Activated CD4-positive, alpha-beta T cell treated with anti-CD3 and anti-CD28 coated beads, Interleukin-2, amount 50 U/mL, for 4 hours (primary cell): ENCODE measurements at regions not wholly inside any gene's neighbourhood (a gene's known extent, or its start where the extent isn't known, plus 50 kb on each side); places are given as distances from the start of the nearest gene placed in this dataset.

Experiments used
- DNase-seq, 2 experiments: peaks; one replicate each; pipeline ENCODE4 v3.0.0-alpha.2; 2020

DNA sequence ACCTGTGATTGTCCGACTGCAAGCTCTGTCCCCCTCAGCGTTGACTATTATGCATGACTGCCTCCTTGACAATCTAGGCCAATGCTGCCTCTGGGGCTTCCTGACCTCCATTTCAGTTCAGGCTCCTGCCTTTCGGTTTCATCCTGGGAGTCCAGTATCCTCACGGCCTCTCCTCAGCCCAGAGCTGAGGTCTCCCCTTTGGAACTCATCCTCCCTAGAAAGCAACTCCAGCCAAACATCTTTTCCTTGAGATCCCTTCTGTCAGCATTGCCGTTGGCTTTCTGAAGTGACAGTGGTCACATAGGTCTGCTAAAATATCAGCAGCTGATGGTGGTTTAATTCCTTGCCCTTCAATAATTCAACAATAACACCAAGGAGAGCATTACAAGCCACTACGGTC is 519.1 kb upstream of the NBEA start:
- DNase-seq: no peak

GRCh38 chr13:34425327-34425949 is 516.6 kb upstream of the NBEA start:
- DNase-seq: no peak

DNA sequence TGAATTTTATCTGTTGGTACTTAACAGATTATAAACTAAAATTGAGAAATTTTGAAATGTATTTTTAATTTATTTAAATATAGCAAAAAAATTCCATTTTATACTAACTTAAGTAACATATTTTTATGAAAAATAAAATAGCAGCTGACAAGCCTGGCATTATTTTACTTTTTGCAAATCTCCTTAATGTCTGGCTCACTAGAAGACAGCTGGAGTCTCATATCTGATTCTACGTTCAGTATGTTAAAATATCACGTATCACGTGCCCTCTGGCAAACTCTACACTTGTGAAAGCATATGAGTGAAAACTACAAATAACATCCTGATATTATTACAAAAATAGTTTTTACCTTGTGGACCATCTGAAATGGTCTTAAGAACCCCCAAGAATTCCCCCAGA is 513.2 kb upstream of the NBEA start:
- DNase-seq: no peak

GRCh38 chr13:34430294-34430693 is 511.8 kb upstream of the NBEA start:
- DNase-seq: no peak

DNA sequence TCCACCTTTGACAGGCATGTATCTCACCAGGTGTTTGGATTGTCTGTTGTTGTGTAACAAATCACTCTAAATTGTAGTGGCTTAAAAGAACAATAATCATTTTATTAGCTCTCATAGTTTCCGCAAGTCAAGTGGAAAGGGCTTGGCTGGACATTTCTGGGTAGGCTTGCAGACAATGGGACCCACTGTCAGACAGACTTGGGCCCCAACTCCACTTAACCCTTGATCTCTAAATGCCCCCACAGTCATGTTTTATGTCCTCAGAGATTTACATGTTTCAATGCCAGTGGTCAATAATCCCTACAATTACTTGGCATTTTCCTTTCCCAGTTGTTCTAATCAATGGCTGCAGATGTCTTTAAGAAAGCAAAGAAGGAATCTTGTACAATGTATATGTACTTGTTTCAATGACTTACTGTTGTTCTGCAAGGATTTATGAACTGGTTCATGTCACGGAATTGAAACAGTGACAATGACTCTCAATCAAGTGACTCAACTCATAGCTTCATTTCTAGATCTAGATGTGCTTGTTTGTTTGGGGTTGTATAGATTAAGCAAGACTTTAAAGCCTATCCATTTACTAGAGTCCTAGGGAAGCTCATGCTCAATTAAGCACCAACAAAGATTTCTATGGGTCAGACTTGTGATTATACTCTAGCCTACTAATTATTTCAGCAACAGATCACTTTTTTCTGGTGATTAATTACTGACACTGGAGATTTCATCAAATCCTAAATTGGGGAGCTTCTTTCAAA is 510.1 kb upstream of the NBEA start:
- DNase-seq: no peak

GRCh38 chr13:34435338-34435737 is 506.7 kb upstream of the NBEA start:
- no peak for DNase-seq

- no peak for DNase-seq
Measured at GRCh38 chr13:34437873-34438272, 504.2 kb upstream of the NBEA start.

DNA sequence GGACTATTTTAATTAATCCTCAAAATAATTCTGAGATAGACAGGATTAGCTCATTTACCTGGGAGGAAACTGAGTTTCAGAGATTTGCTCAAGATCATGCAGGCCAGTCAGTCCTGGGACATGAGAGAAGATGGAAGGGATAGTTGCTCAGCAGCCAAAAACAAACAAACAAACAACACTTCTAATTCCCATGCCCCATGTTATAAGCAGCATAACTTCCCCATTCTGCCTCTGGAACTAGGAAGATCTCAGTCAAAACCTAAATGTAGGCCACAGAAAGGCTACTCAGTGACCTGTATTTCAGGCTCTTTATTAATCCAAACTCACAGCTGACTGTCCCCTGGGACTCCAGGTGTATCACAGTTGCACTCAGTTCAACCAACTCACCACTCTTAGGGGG is 489.2 kb upstream of the NBEA start:
- DNase-seq: no peak

GRCh38 chr13:34458756-34459715 is 483.0 kb upstream of the NBEA start:
- no peak for DNase-seq

GRCh38 chr13:34459856-34460255 is 482.2 kb upstream of the NBEA start:
- DNase-seq: no peak

DNA sequence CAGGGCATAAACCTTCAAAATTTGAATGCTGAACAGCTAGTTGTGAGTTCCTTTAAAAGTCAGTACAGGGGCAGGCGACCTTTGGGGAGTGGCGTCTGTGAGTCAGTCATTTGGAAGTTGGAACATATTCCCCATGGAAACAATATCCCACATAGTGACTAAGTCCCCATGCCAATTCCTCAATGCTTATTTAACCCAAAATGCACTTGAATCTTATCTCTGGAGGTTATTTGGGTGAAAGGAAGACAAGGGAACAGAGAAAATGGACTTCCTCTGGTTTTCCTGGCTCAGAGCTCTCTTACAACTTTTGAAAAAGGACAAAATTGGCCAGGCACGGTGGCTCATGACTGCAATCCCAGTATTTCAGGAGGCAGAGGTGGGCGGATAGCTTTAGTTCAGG is 479.2 kb upstream of the NBEA start:
- no peak for DNase-seq

DNA sequence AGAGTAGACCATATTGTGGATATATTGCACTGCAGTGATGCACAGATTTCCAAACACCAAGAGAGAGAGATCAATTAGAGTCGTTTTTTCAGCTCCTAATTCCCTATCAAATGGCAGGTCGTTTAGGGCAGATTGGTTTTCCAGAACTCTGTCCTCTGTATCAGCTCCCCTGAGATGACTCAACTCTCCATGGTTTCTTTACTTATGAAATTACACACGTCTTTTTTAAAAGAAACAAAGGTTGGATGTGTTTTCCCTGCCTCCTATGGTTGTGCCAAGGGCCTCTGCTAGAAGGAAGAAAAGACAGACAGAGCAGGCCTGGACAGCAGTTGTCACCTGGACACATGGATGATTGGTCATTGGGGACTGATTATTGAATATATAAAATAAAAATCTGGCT is 478.1 kb upstream of the NBEA start:
- no peak for DNase-seq

DNA sequence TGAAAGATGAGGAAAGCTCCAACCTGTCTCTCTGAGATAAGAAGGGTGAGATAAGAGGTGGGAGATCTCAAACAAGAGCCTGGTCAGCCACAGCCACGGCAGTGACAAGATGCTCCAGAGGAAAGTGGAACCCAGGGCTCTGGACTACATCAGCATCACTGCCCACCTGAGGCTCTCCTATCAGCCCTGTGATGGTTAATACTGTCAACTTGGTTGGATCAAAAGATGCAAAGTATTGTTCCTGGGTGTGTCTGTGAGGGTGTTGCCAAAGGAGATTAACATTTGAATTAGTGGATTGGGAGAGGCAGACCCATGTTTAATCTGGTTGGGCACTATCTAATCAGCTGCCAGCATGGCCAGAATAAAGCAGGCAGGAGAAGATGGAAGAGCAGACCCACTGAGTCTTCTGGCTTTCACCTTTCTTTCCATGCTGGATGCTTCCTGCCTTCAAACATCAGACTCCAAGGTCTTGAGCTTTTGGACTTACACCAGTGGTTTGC is 476.6 kb upstream of the NBEA start:
- DNase-seq: no peak

GRCh38 chr13:34466301-34466700 is 475.8 kb upstream of the NBEA start:
- no peak for DNase-seq

- no peak for DNase-seq
Measured at GRCh38 chr13:34467450-34468083, 474.5 kb upstream of the NBEA start.

DNA sequence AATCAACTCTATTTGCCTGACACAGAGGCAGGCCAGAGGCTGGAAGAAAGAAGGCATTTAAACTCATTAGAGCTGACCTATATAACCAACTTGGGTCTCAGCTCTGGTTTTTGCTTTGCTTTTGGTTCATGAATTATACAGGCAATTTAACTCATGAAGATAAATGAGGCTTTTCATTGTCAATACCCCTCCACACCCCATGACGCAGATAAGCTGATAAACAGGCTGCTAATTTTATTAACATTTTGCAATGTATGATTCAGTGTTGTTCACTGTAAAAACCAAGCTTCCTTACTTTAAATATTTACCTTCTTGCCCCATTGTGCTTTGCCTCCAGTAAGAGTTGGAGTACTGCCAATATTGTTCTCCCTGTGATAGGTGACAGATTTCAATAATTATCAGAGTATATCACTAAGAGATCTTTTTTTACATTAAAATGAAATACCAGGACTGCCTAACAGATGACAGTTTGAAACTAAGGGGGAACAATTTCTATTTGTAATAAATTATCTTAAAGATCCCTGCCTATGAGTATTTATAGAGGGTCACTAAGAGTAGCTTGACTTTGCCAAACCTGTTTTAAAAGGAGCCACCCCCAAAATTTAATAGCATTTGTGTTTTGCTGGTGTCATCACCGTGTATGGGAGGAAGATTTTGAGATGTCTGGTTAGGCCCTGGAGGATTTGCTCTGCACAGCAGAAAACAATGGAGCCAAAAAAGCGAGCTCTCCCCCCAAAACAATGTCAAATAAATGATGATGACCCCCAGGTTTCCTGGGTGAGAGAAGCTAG is 472.7 kb upstream of the NBEA start:
- no peak for DNase-seq

DNA sequence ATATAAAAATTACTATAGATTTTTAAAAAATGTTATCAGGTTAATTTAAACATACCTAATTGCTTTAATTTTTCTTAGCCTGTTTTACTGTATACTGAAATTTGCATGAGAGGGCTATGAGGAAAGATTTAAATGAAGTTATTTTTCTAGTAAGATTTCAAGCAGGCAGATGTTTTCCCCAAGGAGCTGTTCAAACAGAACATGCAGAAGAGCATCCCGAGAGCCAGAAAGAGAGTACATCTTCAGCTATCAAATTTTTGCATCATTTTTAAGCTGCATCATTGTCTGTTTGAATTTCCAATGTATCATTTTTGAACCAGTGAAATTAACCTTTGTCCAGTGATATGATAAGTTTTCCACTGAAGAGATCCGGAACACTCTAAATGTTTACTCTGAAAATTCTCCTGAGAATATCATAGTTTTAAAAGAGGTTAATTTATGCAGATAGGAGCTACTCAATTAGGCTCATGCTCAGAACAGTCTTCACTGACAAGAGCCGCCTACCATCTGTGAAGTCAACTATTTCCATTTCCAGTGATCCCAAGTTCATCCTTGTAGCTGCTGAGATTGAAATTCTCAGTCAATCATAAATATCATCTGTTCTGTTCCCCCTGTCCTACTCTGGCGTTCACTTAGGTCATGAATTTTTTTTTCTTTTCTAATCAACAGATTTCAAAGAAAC is 467.7 kb upstream of the NBEA start:
- DNase-seq: no peak

- no peak for DNase-seq
Measured at GRCh38 chr13:34478376-34478775, 463.7 kb upstream of the NBEA start.

DNA sequence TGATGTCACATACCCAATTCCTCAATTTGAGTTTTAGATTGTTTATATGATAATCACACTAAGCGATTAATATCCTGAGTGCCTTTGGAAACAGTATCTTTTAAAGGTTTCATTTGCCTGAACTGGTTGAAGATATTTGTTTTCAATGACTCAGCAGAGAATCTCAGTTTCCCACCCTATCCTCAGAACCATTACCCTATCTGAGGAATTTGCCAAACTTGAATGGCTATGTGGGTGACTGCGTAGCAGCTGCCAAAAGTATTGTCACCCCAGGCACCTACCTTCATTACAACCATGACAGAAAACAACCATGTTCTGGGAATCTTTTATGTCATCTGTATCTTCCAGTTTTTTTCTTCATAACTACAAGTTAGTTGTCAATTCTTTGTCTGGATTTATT is 440.1 kb upstream of the NBEA start:
- DNase-seq: no peak

DNA sequence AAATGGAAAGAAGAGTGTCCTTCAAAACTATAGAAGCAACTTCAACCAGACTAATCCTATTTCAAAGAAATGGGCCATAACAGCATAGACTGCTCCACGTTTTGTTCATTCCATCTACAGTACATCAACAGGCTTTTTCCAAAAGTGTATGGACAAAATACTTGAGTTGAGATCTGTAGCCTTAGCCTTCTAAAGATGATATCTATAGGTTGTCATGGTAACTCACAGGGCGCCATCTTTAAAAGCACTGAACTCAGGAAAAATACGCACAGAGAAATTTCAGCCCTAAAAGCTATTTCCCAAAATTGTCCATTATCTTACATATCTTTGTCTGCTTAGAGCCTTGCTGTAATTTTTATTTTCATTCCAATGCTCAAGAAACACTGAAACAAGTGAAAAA is 439.4 kb upstream of the NBEA start:
- DNase-seq: no peak

- no peak for DNase-seq
Measured at GRCh38 chr13:34506796-34507195, 435.3 kb upstream of the NBEA start.

- no peak for DNase-seq
Measured at GRCh38 chr13:34507630-34508029, 434.4 kb upstream of the NBEA start.
